Omental fat pad (tissue), 3 donors: ENCODE measurements at regions not wholly inside any gene's neighbourhood (a gene's known extent, or its start where the extent isn't known, plus 50 kb on each side); places are given as distances from the start of the nearest gene placed in this dataset.

Experiments
- ATAC-seq: fragments of 150-250 bp; one replicate; pipeline ENCODE4 v1.9.1; 2016; ENCODE audit warnings: mild to moderate bottlenecking, moderate library complexity; ENCODE audit not compliant: low FRiP score
- DNase-seq: peaks from one replicate; pipeline ENCODE4 v3.0.0-alpha.2; 2019; ENCODE audit warnings: low spot score
- TF ChIP-seq, protein P1 (sequence below), 3 donors: fragments of 450-650 bp; IDR thresholded peaks; one replicate each; pipeline ENCODE4 v1.5.1; 2016 to 2017; ENCODE audit warnings: antibody characterized with exemption in 3 of 3, mild to moderate bottlenecking in 3 of 3, moderate library complexity in 2 of 3

DNA sequence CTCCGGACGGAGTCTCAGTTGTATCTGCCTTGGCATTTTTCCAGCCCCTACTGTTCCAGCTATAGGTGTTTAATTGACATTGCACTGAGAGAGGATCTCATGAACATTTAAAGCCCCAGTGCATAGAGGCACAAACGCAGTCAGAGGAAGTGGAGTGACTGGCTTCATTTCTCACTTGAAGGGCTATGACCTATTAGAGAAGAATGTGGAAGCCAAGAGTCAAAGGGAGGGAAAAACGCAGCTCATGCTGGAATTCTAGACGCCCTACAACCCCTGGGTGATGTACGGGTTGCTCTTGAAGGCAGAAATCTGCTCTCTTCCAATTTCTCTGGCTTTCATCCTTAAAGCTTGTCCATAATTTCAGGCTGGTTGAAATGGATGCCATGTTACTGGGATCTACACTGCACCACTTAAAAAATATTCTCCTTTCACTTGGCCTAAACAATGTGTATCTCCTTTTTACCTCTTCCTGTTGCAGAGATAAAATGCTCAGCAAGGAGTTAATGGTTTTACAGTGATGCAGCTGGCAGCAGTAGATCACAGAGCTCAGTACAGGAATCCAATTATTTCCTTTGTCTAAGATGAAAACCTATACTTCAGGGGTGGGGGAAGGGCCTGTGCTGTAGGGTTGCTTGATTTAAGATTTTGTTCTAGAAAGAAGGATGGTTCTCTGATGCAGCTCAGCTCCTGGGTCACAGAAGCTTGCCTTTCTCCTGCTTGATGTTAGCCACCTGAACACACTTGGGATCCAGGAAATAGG, 61.8 kb upstream of the MAMDC2 start:
- no peak for ATAC-seq
- no peak for DNase-seq
- TF ChIP-seq, protein P1, sequence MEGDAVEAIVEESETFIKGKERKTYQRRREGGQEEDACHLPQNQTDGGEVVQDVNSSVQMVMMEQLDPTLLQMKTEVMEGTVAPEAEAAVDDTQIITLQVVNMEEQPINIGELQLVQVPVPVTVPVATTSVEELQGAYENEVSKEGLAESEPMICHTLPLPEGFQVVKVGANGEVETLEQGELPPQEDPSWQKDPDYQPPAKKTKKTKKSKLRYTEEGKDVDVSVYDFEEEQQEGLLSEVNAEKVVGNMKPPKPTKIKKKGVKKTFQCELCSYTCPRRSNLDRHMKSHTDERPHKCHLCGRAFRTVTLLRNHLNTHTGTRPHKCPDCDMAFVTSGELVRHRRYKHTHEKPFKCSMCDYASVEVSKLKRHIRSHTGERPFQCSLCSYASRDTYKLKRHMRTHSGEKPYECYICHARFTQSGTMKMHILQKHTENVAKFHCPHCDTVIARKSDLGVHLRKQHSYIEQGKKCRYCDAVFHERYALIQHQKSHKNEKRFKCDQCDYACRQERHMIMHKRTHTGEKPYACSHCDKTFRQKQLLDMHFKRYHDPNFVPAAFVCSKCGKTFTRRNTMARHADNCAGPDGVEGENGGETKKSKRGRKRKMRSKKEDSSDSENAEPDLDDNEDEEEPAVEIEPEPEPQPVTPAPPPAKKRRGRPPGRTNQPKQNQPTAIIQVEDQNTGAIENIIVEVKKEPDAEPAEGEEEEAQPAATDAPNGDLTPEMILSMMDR (IDR thresholded peaks at IDR 0.05) = no peak

DNA sequence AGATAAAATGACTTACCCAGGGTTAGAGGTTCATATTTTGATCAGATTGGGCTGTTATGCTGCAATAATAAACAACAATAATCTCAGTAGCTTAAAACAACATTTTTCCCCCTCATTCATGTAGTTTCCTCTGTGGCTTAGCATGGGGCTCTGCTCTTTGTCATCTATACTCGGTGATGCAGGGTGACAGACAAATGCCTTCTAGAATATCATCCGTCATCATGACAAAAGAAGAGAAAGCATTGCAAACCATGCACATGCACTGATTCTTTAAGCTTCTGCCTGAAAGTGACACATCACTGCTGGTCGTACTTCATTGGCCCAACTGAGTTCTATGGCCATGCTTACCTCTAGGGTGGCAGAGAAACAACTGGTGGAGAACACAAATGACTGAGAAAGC, 58.8 kb upstream of the MAMDC2 start:
- TF ChIP-seq, protein P1 (IDR thresholded peaks at IDR 0.05) = no peak
- no peak for ATAC-seq

DNA sequence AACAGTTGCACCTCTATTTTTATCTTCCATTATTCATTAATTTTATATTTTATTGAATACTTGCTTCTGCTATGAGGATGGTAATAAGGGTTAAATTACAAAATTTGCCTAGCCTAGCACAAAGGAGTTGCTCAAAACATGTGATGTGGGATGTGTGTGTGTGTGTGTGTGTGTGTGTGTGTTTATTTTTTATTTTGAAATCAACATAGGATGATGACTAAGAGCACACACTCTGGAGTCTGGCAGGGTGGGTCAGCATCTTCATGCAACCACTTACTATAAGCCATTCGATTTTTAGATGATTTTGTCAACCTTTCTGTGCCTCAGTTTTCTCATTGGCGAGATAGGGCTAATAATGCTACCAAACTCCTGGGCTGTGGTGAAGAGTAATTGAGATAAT, 57.7 kb upstream of the MAMDC2 start:
- ATAC-seq (no peak), DNase-seq (no peak)
- TF ChIP-seq, protein P1 (IDR thresholded peaks at IDR 0.05) = no peak

More for the DNA sequence above, 58.8 kb upstream of the MAMDC2 start:
- no peak for DNase-seq

DNA sequence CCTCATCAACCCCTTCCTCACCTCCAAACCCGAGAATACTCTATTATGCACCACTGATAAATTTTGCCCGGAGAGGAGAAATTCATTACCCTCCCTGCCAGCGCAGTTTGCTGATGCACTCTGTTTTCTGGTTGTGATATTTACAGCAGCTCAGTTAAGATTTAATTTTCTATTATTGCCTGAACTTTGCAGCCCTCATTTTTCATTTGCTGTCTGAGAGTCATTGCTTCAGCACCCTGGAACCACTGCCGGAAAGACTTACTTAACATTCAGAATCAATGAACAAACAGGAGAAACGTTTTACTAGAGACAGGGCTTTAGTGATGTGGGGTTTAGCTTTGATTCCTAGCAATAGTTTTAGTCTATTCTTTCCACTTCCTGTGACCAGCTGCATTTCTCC, 56.7 kb upstream of the MAMDC2 start:
- TF ChIP-seq, protein P1 (IDR thresholded peaks at IDR 0.05) = no peak
- DNase-seq (no peak), ATAC-seq (no peak)

DNA sequence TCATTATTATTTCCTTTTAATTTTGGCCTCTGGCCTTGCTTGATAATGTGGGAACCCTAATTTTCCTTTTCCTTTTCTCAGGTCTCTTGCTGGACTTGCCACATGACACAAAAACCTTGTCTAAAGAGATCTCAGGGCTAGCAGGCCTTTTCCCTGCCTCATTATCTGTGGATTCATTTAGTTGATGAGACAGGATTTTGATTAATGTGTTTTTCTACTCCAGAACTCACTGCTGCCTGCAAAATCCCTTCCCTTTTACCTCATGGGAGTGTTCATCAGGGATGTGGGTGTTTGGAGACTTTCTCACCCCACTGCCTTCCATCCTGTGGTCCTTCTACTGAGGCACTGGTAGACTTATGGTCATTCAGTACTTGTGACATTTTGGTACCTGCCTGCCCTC, 56.2 kb upstream of the MAMDC2 start:
- no peak for ATAC-seq
- no peak for DNase-seq
- TF ChIP-seq, protein P1 (IDR thresholded peaks at IDR 0.05) = no peak

DNA sequence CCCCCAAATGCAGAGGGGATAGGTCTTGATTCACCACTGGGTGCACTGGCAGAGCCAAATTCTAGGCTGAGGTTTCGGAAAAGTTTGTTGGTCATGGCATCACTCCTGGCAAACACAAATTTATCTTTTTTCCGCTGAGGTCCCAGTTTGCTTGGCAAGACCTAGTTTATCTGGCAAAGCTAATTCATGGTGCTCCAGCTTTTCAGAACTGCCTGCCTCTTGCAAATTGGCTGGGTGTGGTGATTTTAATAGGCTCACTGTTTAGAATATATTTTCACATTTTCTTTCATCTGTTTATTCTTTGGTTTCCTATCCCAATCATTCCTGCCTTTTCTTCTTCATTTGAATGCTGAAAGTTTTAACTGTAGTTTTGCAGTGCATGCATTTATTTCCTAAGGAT, 50.5 kb upstream of the MAMDC2 start:
- ATAC-seq (no peak), DNase-seq (no peak)
- TF ChIP-seq, protein P1 (IDR thresholded peaks at IDR 0.05) = no peak
